H1 (cell line): ENCODE measurements at regions not wholly inside any gene's neighbourhood (a gene's known extent, or its start where the extent isn't known, plus 50 kb on each side); places are given as distances from the start of the nearest gene placed in this dataset.

Source experiments
- CTCF ChIA-PET: fragments of 300-600 bp; sonication (Branson Sonifier 250); formaldehyde crosslinking; loops from one replicate; lab custom pipeline; 2021; ENCODE audit not compliant: partially characterized antibody; lab: Charles Lee
- POLR2A ChIA-PET: fragments of 300-600 bp; sonication (Branson Sonifier 250); formaldehyde crosslinking; loops from one replicate; lab custom pipeline; 2021; ENCODE audit warnings: inconsistent platforms; ENCODE audit not compliant: partially characterized antibody; lab: Charles Lee
- DNase-seq, 2 experiments: peaks; one replicate each; pipeline versions ENCODE4 v3.0.0 to v3.0.0-alpha.2; 2010 to 2022; ENCODE audit warnings: low spot score in 2 of 2, low read depth in 1 of 2, mixed read lengths in 1 of 2
- FAIRE-seq: peaks from 2 replicates; lab custom pipeline; 2011; peaks lifted over from hg19 to GRCh38; lab: Jason Lieb, UNC
- H2AFZ ChIP-seq: 2 replicates; pipeline ENCODE4 v1.8.1; 2012; ENCODE audit warnings: low read length, inconsistent platforms
- H2AK5ac ChIP-seq: 2 replicates; pipeline ENCODE4 v1.6.1; 2013; ENCODE audit warnings: low read depth, low read length
- H2BK120ac ChIP-seq: replicated peaks from 2 replicates; pipeline ENCODE3; 2013; ENCODE audit warnings: low read depth, low read length, inconsistent platforms
- H2BK12ac ChIP-seq: 2 replicates; pipeline ENCODE4 v1.6.1; 2013; ENCODE audit warnings: low read depth, low read length
- H2BK15ac ChIP-seq: 2 replicates; pipeline ENCODE4 v1.6.1; 2013; ENCODE audit warnings: low read length
- H2BK20ac ChIP-seq: 2 replicates; pipeline ENCODE4 v1.6.1; 2013; ENCODE audit warnings: low read length
- H2BK5ac ChIP-seq: 2 replicates; pipeline ENCODE4 v1.6.1; 2013; ENCODE audit warnings: low read depth, low read length
- H3K14ac ChIP-seq: 2 replicates; pipeline ENCODE4 v1.6.1; 2013; ENCODE audit warnings: inconsistent platforms; ENCODE audit not compliant: insufficient read length
- H3K18ac ChIP-seq: 2 replicates; pipeline ENCODE4 v1.6.1; 2013; ENCODE audit warnings: low read length; ENCODE audit errors: extremely low read depth
- H3K23ac ChIP-seq: 2 replicates; pipeline ENCODE4 v1.6.1; 2013; ENCODE audit warnings: inconsistent platforms; ENCODE audit not compliant: insufficient read length
- H3K23me2 ChIP-seq: 2 replicates; pipeline ENCODE4 v1.6.1; 2013; ENCODE audit warnings: low read depth, low read length
- H3K27ac ChIP-seq: 2 replicates; pipeline ENCODE4 v1.6.1; 2011; ENCODE audit warnings: low read depth, low read length, inconsistent platforms
- H3K27me3 ChIP-seq, 4 experiments: replicated peaks in 1 of 4; 1 replicate in 1 of 4; 2 replicates in 3 of 4; pipeline versions ENCODE4 v1.6.1 to v1.8.1; 2011 to 2013; ENCODE audit warnings: low read length in 3 of 4, mild to moderate bottlenecking in 3 of 4, inconsistent platforms in 2 of 4, mixed read lengths in 2 of 4, moderate library complexity in 1 of 4; ENCODE audit not compliant: control insufficient read depth in 3 of 4, insufficient read depth in 3 of 4; ENCODE audit errors: extremely low read depth in 1 of 4
- H3K36me3 ChIP-seq, 4 experiments: 2 replicates each; pipeline versions ENCODE4 v1.6.1 to v1.8.1; 2011 to 2013; ENCODE audit warnings: mild to moderate bottlenecking in 4 of 4, low read length in 3 of 4, moderate library complexity in 2 of 4, control low read depth in 1 of 4, inconsistent platforms in 1 of 4; ENCODE audit not compliant: insufficient read depth in 4 of 4, control insufficient read depth in 2 of 4
- H3K4ac ChIP-seq: replicated peaks from 2 replicates; pipeline ENCODE3; 2013; ENCODE audit warnings: low read length, low read depth, mixed read lengths, inconsistent platforms; ENCODE audit not compliant: insufficient read length
- H3K4me1 ChIP-seq, 4 experiments: replicated peaks in 1 of 4; 1 replicate in 1 of 4; 2 replicates in 3 of 4; pipeline versions ENCODE4 v1.6.1 to v1.8.1; 2011 to 2013; ENCODE audit warnings: low read length in 3 of 4, inconsistent platforms in 2 of 4, mixed read lengths in 1 of 4; ENCODE audit not compliant: insufficient read depth in 4 of 4, control insufficient read depth in 3 of 4
- H3K4me2 ChIP-seq, 2 experiments: 2 replicates each; pipeline versions ENCODE4 v1.6.1 to v1.8.1; 2011 to 2013; ENCODE audit warnings: low read depth in 2 of 2, low read length in 2 of 2, control low read depth in 1 of 2, inconsistent platforms in 1 of 2, mild to moderate bottlenecking in 1 of 2; ENCODE audit not compliant: insufficient read depth in 1 of 2
- H3K4me3 ChIP-seq, 4 experiments: fragments of 200-600, 300-600 bp in 1 of 4; sonication (generic), shearing (Covaris generic), sonication (Bioruptor Twin) in 1 of 4; 2 replicates each; pipeline versions ENCODE4 v1.5.1 to v1.8.1; 2011 to 2016; ENCODE audit warnings: low read length in 4 of 4, low read depth in 3 of 4, control low read depth in 2 of 4, inconsistent platforms in 2 of 4, mild to moderate bottlenecking in 2 of 4, mixed read lengths in 1 of 4, moderate library complexity in 1 of 4; ENCODE audit not compliant: insufficient read depth in 2 of 4; ENCODE audit errors: extremely low read depth in 1 of 4
- H3K56ac ChIP-seq: replicated peaks from 2 replicates; pipeline ENCODE3; 2013; ENCODE audit warnings: low read depth, mild to moderate bottlenecking, mixed read lengths, low read length, inconsistent platforms; ENCODE audit not compliant: insufficient read length
- H3K79me1 ChIP-seq: 2 replicates; pipeline ENCODE4 v1.6.1; 2013; ENCODE audit warnings: low read depth, low read length, control low read depth
- H3K79me2 ChIP-seq, 2 experiments: 2 replicates each; pipeline versions ENCODE4 v1.6.1 to v1.8.1; 2012 to 2013; ENCODE audit warnings: low read length in 2 of 2, mild to moderate bottlenecking in 2 of 2, inconsistent platforms in 1 of 2; ENCODE audit not compliant: insufficient read depth in 2 of 2, control insufficient read depth in 1 of 2
- H3K9ac ChIP-seq, 4 experiments: replicated peaks in 1 of 4; 1 replicate in 1 of 4; 2 replicates in 3 of 4; pipeline versions ENCODE4 v1.6.1 to v1.8.1; 2011 to 2013; ENCODE audit warnings: low read depth in 3 of 4, low read length in 3 of 4, control low read depth in 2 of 4, mild to moderate bottlenecking in 2 of 4, moderate library complexity in 2 of 4, inconsistent platforms in 1 of 4; ENCODE audit errors: extremely low read depth in 1 of 4
- H3K9me3 ChIP-seq, 2 experiments: 2 replicates each; pipeline versions ENCODE4 v1.6.1 to v1.8.1; 2012 to 2013; ENCODE audit warnings: mild to moderate bottlenecking in 2 of 2, moderate library complexity in 2 of 2, control low read depth in 1 of 2, inconsistent platforms in 1 of 2, low read depth in 1 of 2, low read length in 1 of 2, mixed read lengths in 1 of 2; ENCODE audit not compliant: insufficient read depth in 2 of 2
- H4K20me1 ChIP-seq, 2 experiments: replicated peaks in 1 of 2; 2 replicates each; pipeline versions ENCODE3 to v1.8.1; 2011 to 2013; ENCODE audit warnings: inconsistent platforms in 2 of 2, low read length in 2 of 2, mild to moderate bottlenecking in 1 of 2; ENCODE audit not compliant: insufficient read depth in 2 of 2, control insufficient read depth in 1 of 2
- H4K5ac ChIP-seq: 2 replicates; pipeline ENCODE4 v1.6.1; 2013; ENCODE audit warnings: low read length, low read depth, mixed read lengths, inconsistent platforms; ENCODE audit not compliant: insufficient read length
- H4K8ac ChIP-seq: 2 replicates; pipeline ENCODE4 v1.8.0; 2013; ENCODE audit warnings: mild to moderate bottlenecking, moderate library complexity, low read length, inconsistent platforms; ENCODE audit not compliant: insufficient read depth; ENCODE audit errors: extremely low read depth
- H4K91ac ChIP-seq: replicated peaks from 2 replicates; pipeline ENCODE3; 2013; ENCODE audit warnings: low read length, mixed read lengths, inconsistent platforms; ENCODE audit not compliant: insufficient read length
- BCL11A ChIP-seq, 2 experiments: IDR thresholded peaks; one replicate each; pipeline ENCODE4 v1.6.1; 2011; ENCODE audit warnings: low read depth in 2 of 2, low read length in 2 of 2, mild to moderate bottlenecking in 2 of 2
- E2F6 ChIP-seq: IDR thresholded peaks from 2 replicates; pipeline ENCODE4 v1.6.1; 2012; ENCODE audit warnings: inconsistent platforms
- GABPA ChIP-seq: IDR thresholded peaks from 2 replicates; pipeline ENCODE4 v1.6.1; 2011; ENCODE audit warnings: mild to moderate bottlenecking, low read length, moderate library complexity, borderline replicate concordance; ENCODE audit not compliant: insufficient read depth
- HDAC2 ChIP-seq, 2 experiments: fragments of 300-600 bp in 1 of 2; sonication (generic) in 1 of 2; IDR thresholded peaks; 2 replicates each; pipeline ENCODE4 v1.6.1; 2011 to 2012; ENCODE audit warnings: low read depth in 2 of 2, low read length in 2 of 2, mild to moderate bottlenecking in 2 of 2, moderate library complexity in 2 of 2, borderline replicate concordance in 1 of 2, inconsistent platforms in 1 of 2
- HDAC6 ChIP-seq: IDR thresholded peaks from one replicate; pipeline ENCODE4 v1.7.1; 2012; ENCODE audit warnings: low read depth, mild to moderate bottlenecking, inconsistent platforms, low read length, moderate library complexity
- SRF ChIP-seq: IDR thresholded peaks from 2 replicates; pipeline ENCODE4 v1.6.1; 2011; ENCODE audit warnings: mild to moderate bottlenecking, low read depth, low read length, moderate library complexity
- WGBS, 2 experiments: shearing (Covaris generic) in 1 of 2; methylation state at CpG; one replicate each; pipeline versions ENCODE4 v1.1.6 to v1.1.7; 2013 to 2015; ENCODE audit warnings: low lambda C conversion rate in 2 of 2, mixed read lengths in 2 of 2, inconsistent platforms in 1 of 2, low coverage in 1 of 2, missing lambda C conversion rate in 1 of 2; ENCODE audit not compliant: insufficient replicate concordance in 2 of 2, insufficient coverage in 1 of 2, insufficient read length in 1 of 2; ENCODE audit errors: extremely low coverage in 1 of 2, missing lambda C conversion rate in 1 of 2; 5-methylcytosine and 5-hydroxymethylcytosine counted together

DNA sequence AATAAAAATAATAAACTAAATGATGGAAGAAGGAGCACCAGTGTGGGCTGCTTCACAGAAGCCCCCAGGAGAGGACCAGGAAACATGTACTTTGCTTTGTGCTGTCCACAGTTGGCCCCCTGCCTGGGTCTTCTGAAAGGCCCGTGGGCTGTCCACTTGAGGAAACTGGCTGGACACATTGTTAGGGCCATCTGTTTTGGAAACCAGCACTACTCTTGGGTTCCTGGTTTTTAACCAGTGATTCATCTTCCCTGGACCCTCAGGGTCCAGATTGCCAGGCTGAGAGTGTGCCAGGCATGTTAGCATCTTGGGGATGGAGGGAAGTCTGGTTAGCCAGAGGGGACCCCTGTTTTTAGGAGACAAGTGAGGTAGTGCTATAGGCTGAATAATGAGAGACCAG is 297.2 kb upstream of the C2CD4B start:
- peaks cover 2% of the 10 kb centered on the region; the same call in 1 of the 2 replicates for H3K23me2 ChIP-seq
- ChIA-PET CTCF (no interaction called here), POLR2A (interaction anchor here (0.5 to 1.4 kb wide), 3 partner anchors 14 to 310 kb away, joined by 3 to 4 read pairs (median 3); no protein-coding TSS in a partner anchor)
- H3K36me3 ChIP-seq: no peaks in the 10 kb centered on the region
- H3K18ac ChIP-seq: no peak overlapping the region
- H3K9ac ChIP-seq: no peak overlapping the region
- no peak overlapping the region for H3K23ac ChIP-seq
- H4K5ac ChIP-seq: no peak overlapping the region
- peaks cover 2% of the 10 kb centered on the region; the same call in 1 of the 2 replicates for H3K79me1 ChIP-seq
- no peak overlapping the region for H3K4me2 ChIP-seq
- no peak overlapping the region for H2BK5ac ChIP-seq
- no peak overlapping the region for H2BK15ac ChIP-seq
- no peak overlapping the region for H3K14ac ChIP-seq
- H4K20me1 ChIP-seq: no peaks in the 10 kb centered on the region
- TF ChIP-seq BCL11A (IDR thresholded peaks at IDR 0.05; ENCODE audit: low read depth in 2 of 2, low read length in 2 of 2) (no peak), GABPA (no peak), E2F6 (no peak), HDAC6 (no peak), SRF (no peak), HDAC2 (IDR thresholded peaks at IDR 0.05; ENCODE audit: borderline replicate concordance in 1 of 2, low read depth in 2 of 2, low read length in 2 of 2) (no peak)
- no peaks in the 10 kb centered on the region for H3K9me3 ChIP-seq
- H4K8ac ChIP-seq: no peak overlapping the region
- H2BK12ac ChIP-seq: 0 out of 2 replicates have a peak overlapping the region, but pooled peaks have one; percentile 0
- no peaks in the 10 kb centered on the region for H3K27me3 ChIP-seq
- no peak overlapping the region for H4K91ac ChIP-seq
- H3K79me2 ChIP-seq: peaks cover 0 to 8% of the 10 kb centered on the region in 2 experiments; a peak in 2 of 4 replicates
- 100% methylated on average over 1 of the region's 1 CpG; no CpG with 5 or more reads in 1 of the 2 experiments for WGBS, 2 experiments
- no peak overlapping the region for H3K56ac ChIP-seq
- H2AFZ ChIP-seq: no peak overlapping the region
- H3K27ac ChIP-seq: no peak overlapping the region
- FAIRE-seq (no peak), DNase-seq (no peak)
- H3K4me1 ChIP-seq: peaks cover 9 to 22% (median 17%) of the 10 kb centered on the region in 4 experiments
- H3K4ac ChIP-seq: no peak overlapping the region
- no peak overlapping the region for H2BK120ac ChIP-seq
- 0 out of 2 replicates have a peak overlapping the region, but pooled peaks have one; percentile 48 for H2AK5ac ChIP-seq
- H2BK20ac ChIP-seq: no peak overlapping the region
- H3K4me3 ChIP-seq: no peak overlapping the region
